ENCODE measurements at regions not wholly inside any gene's neighbourhood (a gene's known extent, or its start where the extent isn't known, plus 50 kb on each side); places are given as distances from the start of the nearest gene placed in this dataset.
A peak's percentile ranks its signal among the peaks of the same experiment; 100 is the strongest.
"Not testable (repeated sequence)": the region's sequence is repeated elsewhere in the genome, so short reads cannot be mapped to it uniquely, and the experiment has no call there.

DNA sequence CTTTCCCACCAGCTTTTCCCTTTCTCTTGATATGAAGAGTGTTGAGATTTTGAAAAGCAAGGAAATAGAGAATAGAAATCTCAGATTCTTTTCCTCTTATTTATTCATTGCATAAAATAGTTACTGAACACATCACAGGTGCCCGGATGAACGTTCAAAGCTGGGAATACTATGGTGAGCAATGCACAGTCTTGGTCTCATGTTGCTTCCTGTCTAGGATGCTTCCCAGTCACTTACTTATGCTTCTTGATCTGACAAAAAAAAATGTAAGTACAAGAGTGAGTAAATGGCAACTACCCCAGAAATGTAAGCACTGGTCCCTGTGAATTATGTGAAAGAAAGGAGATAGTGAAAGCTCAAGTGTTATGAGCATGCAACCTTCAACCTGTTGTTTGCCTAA lies 153.5 kb upstream of the S1PR3 start:
- FAIRE-seq (no peak), DNase-seq (ENCODE audit: low spot score) (no peak)

- not testable (repeated sequence) for DNase-seq (ENCODE audit: low spot score); FAIRE-seq
Measured at GRCh38 chr9:88849878-88850277, 141.4 kb upstream of the S1PR3 start.

DNA sequence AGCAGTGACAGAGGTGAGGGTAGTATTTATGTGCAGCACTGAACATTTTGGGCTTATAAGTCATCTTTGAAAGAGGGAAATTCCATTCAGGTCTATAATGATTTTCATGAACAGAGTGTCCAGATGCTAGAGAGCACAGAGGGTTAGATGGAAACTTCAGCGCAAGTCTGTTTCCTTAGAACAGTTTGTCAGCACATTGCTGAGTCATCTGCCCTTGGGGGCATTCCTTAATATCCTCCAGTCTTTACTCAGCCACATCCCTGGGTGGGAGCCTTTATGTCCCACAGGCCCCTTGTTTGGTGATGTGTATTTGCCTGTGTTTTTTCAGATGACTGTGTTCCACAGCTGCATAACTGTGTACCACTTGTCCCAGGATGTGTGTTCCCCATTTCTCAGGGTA lies 138.5 kb upstream of the S1PR3 start:
- no peak for FAIRE-seq
- peak; percentile 32 for DNase-seq (ENCODE audit: low spot score)

DNA sequence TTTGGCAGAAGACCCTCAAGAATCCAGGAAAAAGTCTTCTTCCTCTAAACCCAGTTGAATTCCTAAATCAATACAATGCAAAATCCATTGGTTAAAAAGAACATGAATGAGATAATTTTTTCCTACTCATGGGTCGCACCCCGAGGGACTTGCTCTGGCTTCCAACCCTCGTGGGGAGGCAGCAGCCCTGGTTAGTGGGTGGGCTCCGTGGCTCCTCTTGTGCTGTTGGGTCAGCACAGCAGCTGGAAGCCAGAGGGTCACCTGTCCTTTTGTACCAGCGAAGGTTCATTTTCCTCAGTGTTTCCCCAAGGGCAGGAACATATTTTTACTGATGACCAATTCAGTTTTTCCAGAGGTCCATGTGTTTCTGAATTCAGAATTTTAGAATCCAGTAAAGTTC lies 120.6 kb upstream of the S1PR3 start:
- DNase-seq (ENCODE audit: low spot score) (no peak), FAIRE-seq (no peak)

DNA sequence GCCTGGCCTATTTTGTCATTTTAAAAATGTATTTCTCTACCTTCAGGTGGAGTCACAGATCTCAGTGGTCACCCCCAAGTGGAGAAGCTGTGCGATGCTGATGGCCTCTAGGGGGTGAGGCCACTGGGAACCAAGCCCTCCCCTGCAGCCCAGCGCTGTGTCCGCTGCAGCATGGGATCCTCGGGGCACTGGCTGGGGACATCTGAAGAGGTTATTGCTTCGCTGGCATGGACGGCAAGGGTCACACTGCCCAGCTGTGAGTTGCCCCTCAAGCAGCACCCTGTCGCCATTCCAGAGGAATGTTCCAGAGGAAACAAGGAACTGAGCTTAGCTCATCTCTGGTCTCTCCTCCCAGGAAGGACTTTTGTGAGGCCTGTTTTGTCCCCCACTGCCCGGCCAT lies 119.6 kb upstream of the S1PR3 start:
- FAIRE-seq, result no peak

GRCh38 chr9:88872192-88872946 lies 118.9 kb upstream of the S1PR3 start:
- DNase-seq (ENCODE audit: low spot score) (no peak), FAIRE-seq (no peak)

More for the DNA sequence above, 119.6 kb upstream of the S1PR3 start:
- DNase-seq (ENCODE audit: low spot score), result no peak

DNA sequence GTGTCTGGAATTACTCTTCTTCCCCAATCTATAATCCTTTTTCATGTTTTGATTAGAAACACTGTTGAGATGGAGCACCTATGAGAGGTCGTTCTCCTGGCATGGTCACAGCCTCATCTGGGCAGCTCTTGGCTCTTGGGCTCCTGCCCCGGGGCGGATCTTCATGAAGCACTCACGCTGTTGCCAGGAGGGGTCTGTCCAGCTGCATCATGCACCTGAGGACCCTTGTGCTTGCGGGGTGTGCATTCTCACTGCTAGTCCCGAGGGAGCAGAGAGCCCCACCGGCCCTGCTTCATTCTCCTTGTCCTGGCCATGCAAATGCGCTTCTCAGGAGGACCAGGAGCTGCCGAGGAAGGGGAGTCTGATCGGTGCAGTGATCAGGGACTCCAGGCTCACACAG lies 117.6 kb upstream of the S1PR3 start:
- no peak for DNase-seq (ENCODE audit: low spot score)
- FAIRE-seq, result no peak

GRCh38 chr9:88874391-88874790 lies 116.9 kb upstream of the S1PR3 start:
- FAIRE-seq, result no peak
- DNase-seq (ENCODE audit: low spot score), result no peak

DNA sequence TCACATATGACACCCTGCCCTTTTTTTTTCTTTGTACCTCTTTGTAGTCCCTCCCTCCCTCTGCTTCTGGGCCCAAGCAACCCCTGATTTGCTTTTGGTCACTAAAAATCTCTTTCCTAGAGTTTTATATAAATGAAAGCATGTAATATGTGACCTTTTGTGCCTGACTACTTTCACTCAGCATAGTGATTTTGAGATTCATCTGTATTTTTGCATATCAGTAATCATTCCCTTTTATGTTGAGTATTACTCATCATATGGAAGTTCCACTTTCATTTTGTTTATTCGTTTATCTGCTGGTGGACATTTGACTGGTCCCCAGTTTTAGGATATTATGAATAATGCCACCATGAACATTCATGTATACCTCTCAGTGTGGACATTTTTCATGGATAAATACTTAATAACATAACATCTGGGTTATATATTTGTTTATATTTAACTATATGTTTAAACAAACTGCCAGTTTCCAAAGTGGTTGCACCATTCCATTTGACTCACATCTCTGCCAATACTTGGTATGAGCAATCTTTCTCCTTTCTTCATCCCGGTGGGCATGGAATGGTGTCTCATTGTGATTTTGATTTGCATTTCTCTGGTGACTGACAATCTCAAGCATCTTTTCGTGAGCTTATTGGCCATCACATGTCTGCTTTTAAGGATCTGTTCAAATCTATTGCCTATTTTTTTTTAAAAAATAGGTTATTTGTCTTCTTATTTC lies 115.7 kb upstream of the S1PR3 start:
- FAIRE-seq, result no peak
- no peak for DNase-seq (ENCODE audit: low spot score)

DNA sequence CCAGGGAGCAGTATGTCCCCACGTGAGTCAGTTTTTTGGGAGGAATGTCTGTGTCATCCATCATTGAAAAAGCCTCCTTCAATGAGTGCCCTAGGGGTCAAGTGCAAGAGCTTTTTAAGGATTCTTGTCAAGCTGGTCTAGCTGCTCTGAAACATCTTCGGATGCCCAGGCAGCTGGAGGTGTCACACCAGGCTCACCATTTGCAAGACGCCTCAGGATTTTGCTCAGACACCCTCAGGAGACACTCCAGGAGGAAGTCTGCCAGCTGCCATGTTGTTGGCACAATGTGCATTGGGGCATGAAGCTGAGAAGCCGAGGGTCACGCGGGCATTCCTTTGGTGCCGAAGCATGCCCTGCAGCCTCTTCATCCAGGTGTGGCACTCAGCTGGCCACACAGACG lies 111.1 kb upstream of the S1PR3 start:
- FAIRE-seq, result no peak
- no peak for DNase-seq (ENCODE audit: low spot score)

DNA sequence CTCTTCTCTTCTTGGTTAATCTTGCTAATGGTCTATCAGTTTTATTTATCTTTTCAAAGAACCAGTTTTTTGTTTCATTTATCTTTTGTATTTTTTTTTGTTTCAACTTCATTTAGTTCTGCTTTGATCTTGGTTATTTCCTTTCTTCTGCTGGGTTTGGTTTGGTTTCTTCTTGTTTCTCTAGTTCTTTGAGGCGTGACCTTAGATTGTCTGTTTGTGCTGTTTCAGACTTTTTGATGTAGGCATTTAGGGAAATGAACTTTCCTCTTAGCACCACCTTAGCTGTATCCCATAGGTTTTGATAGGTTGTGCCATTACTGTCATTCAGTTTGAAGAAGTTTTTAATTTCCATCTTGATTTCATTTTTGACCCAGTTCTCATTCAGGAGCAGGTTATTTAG lies 107.0 kb upstream of the S1PR3 start:
- DNase-seq (ENCODE audit: low spot score); FAIRE-seq: not testable (repeated sequence)

- FAIRE-seq; DNase-seq (ENCODE audit: low spot score): not testable (repeated sequence)
Measured at GRCh38 chr9:88886762-88887161, 104.5 kb upstream of the S1PR3 start.

GRCh38 chr9:88889386-88889785 lies 101.9 kb upstream of the S1PR3 start:
- FAIRE-seq (no peak), DNase-seq (ENCODE audit: low spot score) (peak; percentile 21)

DNA sequence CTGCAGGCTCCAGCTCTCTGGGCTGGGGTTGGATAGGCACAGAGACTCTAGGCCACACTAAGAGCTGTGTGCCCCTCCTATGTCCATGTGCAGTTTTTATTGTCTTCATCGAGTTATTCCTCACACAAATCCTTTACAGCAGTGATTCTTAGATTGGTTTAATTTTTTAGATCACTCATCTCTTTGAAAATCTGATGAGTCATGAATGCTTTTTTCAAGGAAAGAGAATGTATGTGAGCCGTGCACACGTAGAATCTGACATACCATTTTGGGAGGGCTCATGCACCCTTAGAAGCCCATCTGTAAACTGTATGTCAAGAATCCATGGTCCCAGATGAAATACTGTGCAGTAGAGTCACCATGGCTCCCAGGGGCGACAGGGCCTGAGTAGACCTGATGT lies 100.7 kb upstream of the S1PR3 start:
- no peak for DNase-seq (ENCODE audit: low spot score)
- no peak for FAIRE-seq

GRCh38 chr9:88891040-88891439 lies 100.2 kb upstream of the S1PR3 start:
- no peak for FAIRE-seq
- no peak for DNase-seq (ENCODE audit: low spot score)

- no peak for DNase-seq (ENCODE audit: low spot score)
- no peak for FAIRE-seq
Measured at GRCh38 chr9:88892724-88893123, 98.5 kb upstream of the S1PR3 start.

DNA sequence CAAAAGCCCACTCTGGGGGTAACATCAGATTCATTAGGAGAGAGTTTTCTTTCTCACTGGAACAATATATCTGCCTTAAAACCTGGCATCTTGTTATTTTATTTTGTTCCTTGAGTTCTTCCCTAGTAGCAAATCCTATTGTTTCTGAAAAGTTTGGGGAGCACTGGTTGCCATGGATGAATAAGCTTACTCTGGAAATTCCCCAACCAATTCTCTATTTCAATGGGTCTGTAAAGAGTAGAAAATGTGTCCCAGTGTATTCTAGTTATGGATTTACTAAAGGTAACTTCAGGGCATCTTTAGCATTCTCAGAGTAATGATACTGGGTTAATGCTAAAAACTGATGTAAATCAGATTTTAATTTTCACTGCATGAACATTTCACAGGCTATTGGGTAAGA lies 94.2 kb upstream of the S1PR3 start:
- FAIRE-seq, result no peak

GRCh38 chr9:88898039-88898720 lies 93.1 kb upstream of the S1PR3 start:
- no peak for DNase-seq (ENCODE audit: low spot score)
- no peak for FAIRE-seq

More for the DNA sequence above, 94.2 kb upstream of the S1PR3 start:
- no peak for DNase-seq (ENCODE audit: low spot score)

DNA sequence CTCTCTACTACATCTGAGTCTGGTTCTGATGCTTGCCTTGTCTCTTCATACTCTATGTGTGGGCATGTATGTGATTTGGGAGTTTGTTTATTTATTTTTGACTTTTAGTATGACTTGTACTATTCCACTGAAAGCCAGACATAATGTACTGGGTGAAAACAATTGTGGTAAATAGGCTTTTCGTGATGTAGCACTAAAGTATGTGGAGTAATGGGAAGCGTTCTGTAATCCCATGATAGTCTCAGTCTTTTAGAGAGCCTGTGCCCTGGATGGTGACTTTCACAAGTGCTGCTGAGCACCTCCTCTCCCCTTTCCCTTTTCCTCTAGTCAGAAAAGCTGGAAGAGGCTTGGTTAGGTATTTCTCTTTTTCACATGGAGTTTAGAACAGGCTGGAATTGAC lies 85.8 kb upstream of the S1PR3 start:
- no peak for DNase-seq (ENCODE audit: low spot score)
- no peak for FAIRE-seq

GRCh38 chr9:88915916-88916315 lies 75.4 kb upstream of the S1PR3 start:
- DNase-seq (ENCODE audit: low spot score) (no peak), FAIRE-seq (no peak)

- FAIRE-seq, result no peak
- DNase-seq (ENCODE audit: low spot score), result no peak
Measured at GRCh38 chr9:88916894-88917293, 74.4 kb upstream of the S1PR3 start.

- FAIRE-seq, result no peak
- no peak for DNase-seq (ENCODE audit: low spot score)
Measured at GRCh38 chr9:88917375-88917774, 73.9 kb upstream of the S1PR3 start.
